A549 (cell line): ENCODE measurements at regions not wholly inside any gene's neighbourhood (a gene's known extent, or its start where the extent isn't known, plus 50 kb on each side); places are given as distances from the start of the nearest gene placed in this dataset.

ENCODE experiments used
- ATAC-seq, 2 experiments: fragments of 200-7000 bp in 1 of 2; fragments of >200 bp in 1 of 2; cut with Nextera tagmentation in 1 of 2; cut with Tn5 transposase in 1 of 2; 3 replicates each; pipeline versions ENCODE4 v1.8.0 to v1.9.1; 2018 to 2020; ENCODE audit warnings: mild to moderate bottlenecking in 1 of 2, moderate library complexity in 1 of 2
- CTCF ChIA-PET: fragments of 300-600 bp; sonication (Branson Sonifier 250); formaldehyde crosslinking; extraction: SDS; loops from one replicate; lab custom pipeline; 2021; ENCODE audit warnings: antibody characterized with exemption, inconsistent platforms; lab: Yijun Ruan, JAX
- POLR2A ChIA-PET: fragments of 350-600 bp; formaldehyde crosslinking; extraction: SDS; loops from one replicate; lab custom pipeline; 2021; ENCODE audit warnings: antibody characterized with exemption, inconsistent platforms; lab: Yijun Ruan, JAX
- DNase-seq, 2 experiments: peaks; one replicate each; pipeline versions ENCODE4 v3.0.0 to v3.0.0-alpha.2; 2011 to 2016; ENCODE audit warnings: low read depth in 1 of 2, low spot score in 1 of 2
- FAIRE-seq: peaks from 2 replicates; lab custom pipeline; 2011; peaks lifted over from hg19 to GRCh38; lab: Jason Lieb, UNC
- H3K27ac ChIP-seq, 2 experiments: fragments of >200 bp; sonication (Bioruptor Twin); formaldehyde crosslinking; 3 replicates each; pipeline ENCODE4 v1.5.1; 2016 to 2017
- H3K4me1 ChIP-seq: fragments of >200 bp; sonication (Bioruptor Twin); formaldehyde crosslinking; 3 replicates; pipeline ENCODE4 v1.6.1; 2016
- H3K4me2 ChIP-seq: fragments of >200 bp; sonication (Bioruptor Twin); formaldehyde crosslinking; 3 replicates; pipeline ENCODE4 v1.6.1; 2016
- H3K4me3 ChIP-seq: fragments of >200 bp; sonication (Bioruptor Twin); formaldehyde crosslinking; 3 replicates; pipeline ENCODE4 v1.5.1; 2016
- H3K9me3 ChIP-seq: fragments of >200 bp; sonication (Bioruptor Twin); formaldehyde crosslinking; 3 replicates; pipeline ENCODE4 v1.6.1; 2016
- BHLHE40 ChIP-seq: IDR thresholded peaks from 2 replicates; pipeline ENCODE4 v1.6.1; 2012; ENCODE audit warnings: low read depth, low read length, inconsistent platforms
- CEBPB ChIP-seq, 2 experiments: fragments of >200 bp in 1 of 2; sonication (Bioruptor Twin) in 1 of 2; formaldehyde crosslinking in 1 of 2; IDR thresholded peaks; 2 replicates each; pipeline ENCODE4 v1.6.1; 2012 to 2016
- CHD2 ChIP-seq: fragments of 150-350 bp; IDR thresholded peaks from 2 replicates; pipeline ENCODE4 v1.6.1; 2014; ENCODE audit warnings: low read length; ENCODE audit not compliant: partially characterized antibody
- CHD4 ChIP-seq: fragments of 200-600 bp; sonication (generic); IDR thresholded peaks from 2 replicates; pipeline ENCODE4 v1.6.1; 2016; ENCODE audit warnings: antibody characterized with exemption, mild to moderate bottlenecking, borderline replicate concordance
- EHMT2 ChIP-seq: fragments of 200-600 bp; sonication (generic); IDR thresholded peaks from 2 replicates; pipeline ENCODE4 v1.6.1; 2016; ENCODE audit warnings: antibody characterized with exemption, low read depth, mild to moderate bottlenecking, moderate library complexity
- EP300 ChIP-seq, 2 experiments: fragments of >200 bp; sonication (Bioruptor Twin); formaldehyde crosslinking; IDR thresholded peaks; 2 replicates in 1 of 2; 3 replicates in 1 of 2; pipeline ENCODE4 v1.6.1; 2016 to 2017
- FOSL2 ChIP-seq, 2 experiments: fragments of 450-650 bp in 1 of 2; fragments of >200 bp in 1 of 2; sonication (Bioruptor Twin) in 1 of 2; formaldehyde crosslinking; IDR thresholded peaks; 2 replicates each; pipeline versions ENCODE4 v1.5.0 to v1.6.1; 2016 to 2020; ENCODE audit warnings: mild to moderate bottlenecking in 1 of 2, moderate library complexity in 1 of 2
- GATA3 ChIP-seq: IDR thresholded peaks from 2 replicates; pipeline ENCODE4 v1.6.1; 2012; ENCODE audit warnings: borderline replicate concordance
- HEYL ChIP-seq: fragments of 250-450 bp; sonication (Bioruptor Pico); IDR thresholded peaks from 2 replicates; pipeline ENCODE4 v1.8.0; 2021; ENCODE audit warnings: mild to moderate bottlenecking, moderate library complexity
- HOXA7 ChIP-seq: fragments of 250-450 bp; sonication (Bioruptor Pico); IDR thresholded peaks from 2 replicates; pipeline ENCODE4 v1.5.0; 2020; ENCODE audit warnings: mild to moderate bottlenecking, moderate library complexity
- JUNB ChIP-seq: fragments of >200 bp; sonication (Bioruptor Twin); formaldehyde crosslinking; IDR thresholded peaks from 2 replicates; pipeline ENCODE4 v1.6.1; 2016
- KDM1A ChIP-seq: fragments of 200-600 bp; sonication (generic); IDR thresholded peaks from 2 replicates; pipeline ENCODE4 v1.6.1; 2016; ENCODE audit warnings: low read depth, mild to moderate bottlenecking
- KDM5A ChIP-seq: fragments of 200-600 bp; sonication (generic); IDR thresholded peaks from 2 replicates; pipeline ENCODE4 v1.6.1; 2016; ENCODE audit warnings: antibody characterized with exemption, mild to moderate bottlenecking
- MYC ChIP-seq: IDR thresholded peaks from 2 replicates; pipeline ENCODE4 v1.6.1; 2012; ENCODE audit warnings: mild to moderate bottlenecking, inconsistent platforms, low read length, improper control_type of control experiment, borderline replicate concordance
- NFE2L2 ChIP-seq: fragments of 150-350 bp; conservative IDR thresholded peaks from 2 replicates; pipeline ENCODE4 v1.6.1; 2014; ENCODE audit warnings: low read length
- NPAS2 ChIP-seq: fragments of 250-450 bp; sonication (Bioruptor Pico); IDR thresholded peaks from 2 replicates; pipeline ENCODE4 v1.8.0; 2022; ENCODE audit warnings: mild to moderate bottlenecking, moderate library complexity, borderline replicate concordance
- NR3C1 ChIP-seq: fragments of >200 bp; sonication (Bioruptor Twin); formaldehyde crosslinking; IDR thresholded peaks from 3 replicates; pipeline ENCODE4 v1.6.1; 2017
- PHF8 ChIP-seq: fragments of 200-600 bp; sonication (generic); IDR thresholded peaks from 2 replicates; pipeline ENCODE4 v1.6.1; 2016; ENCODE audit warnings: low read depth, mild to moderate bottlenecking, antibody characterized with exemption, moderate library complexity, borderline replicate concordance
- POLR2A ChIP-seq: IDR thresholded peaks from 2 replicates; pipeline ENCODE4 v1.6.1; 2012; ENCODE audit warnings: mild to moderate bottlenecking, low read length
- POLR2AphosphoS2 ChIP-seq: conservative IDR thresholded peaks from 2 replicates; pipeline ENCODE4 v1.6.1; 2012; ENCODE audit warnings: low read length, improper control_type of control experiment, inconsistent platforms
- RAD21 ChIP-seq, 2 experiments: fragments of >200 bp in 1 of 2; sonication (Bioruptor Twin) in 1 of 2; formaldehyde crosslinking in 1 of 2; IDR thresholded peaks in 1 of 2; conservative IDR thresholded peaks in 1 of 2; 2 replicates in 1 of 2; 3 replicates in 1 of 2; pipeline ENCODE4 v1.6.1; 2012 to 2018; ENCODE audit warnings: inconsistent platforms in 1 of 2
- RARB ChIP-seq: fragments of 250-450 bp; sonication (Bioruptor Pico); IDR thresholded peaks from 2 replicates; pipeline ENCODE4 v1.8.0; 2021; ENCODE audit warnings: mild to moderate bottlenecking, moderate library complexity
- RNF2 ChIP-seq: fragments of 200-600 bp; sonication (generic); IDR thresholded peaks from 2 replicates; pipeline ENCODE4 v1.6.1; 2016; ENCODE audit warnings: low read depth, mild to moderate bottlenecking, antibody characterized with exemption, moderate library complexity, borderline replicate concordance
- SREBF2 ChIP-seq: fragments of 450-650 bp; IDR thresholded peaks from 2 replicates; pipeline ENCODE4 v1.6.1; 2014; ENCODE audit warnings: mild to moderate bottlenecking, moderate library complexity
- ZNF302 ChIP-seq: fragments of 250-450 bp; sonication (Bioruptor Pico); IDR thresholded peaks from 2 replicates; pipeline ENCODE4 v1.9.0; 2021; ENCODE audit warnings: inconsistent platforms, mild to moderate bottlenecking, moderate library complexity
- ZSCAN20 ChIP-seq: fragments of 250-450 bp; sonication (Bioruptor Pico); IDR thresholded peaks from 2 replicates; pipeline ENCODE4 v1.8.0; 2022; ENCODE audit warnings: mild to moderate bottlenecking, moderate library complexity
- WGBS: methylation state at CpG from one replicate; pipeline ENCODE4 v1.1.6; 2017; ENCODE audit errors: missing lambda C conversion rate; 5-methylcytosine and 5-hydroxymethylcytosine counted together
- TF ChIP-seq, protein P1 (sequence below): IDR thresholded peaks from 2 replicates; pipeline ENCODE4 v1.6.1; 2012
- TF ChIP-seq, protein P2 (sequence below): IDR thresholded peaks from 2 replicates; pipeline ENCODE4 v1.6.1; 2012
- TF ChIP-seq, protein P3 (sequence below): IDR thresholded peaks from 2 replicates; pipeline ENCODE4 v1.6.1; 2012; ENCODE audit warnings: low read depth, borderline replicate concordance
- TF ChIP-seq, protein P4 (sequence below): fragments of >200 bp; sonication (Bioruptor Twin); formaldehyde crosslinking; IDR thresholded peaks from 2 replicates; pipeline ENCODE4 v1.6.1; 2016

DNA sequence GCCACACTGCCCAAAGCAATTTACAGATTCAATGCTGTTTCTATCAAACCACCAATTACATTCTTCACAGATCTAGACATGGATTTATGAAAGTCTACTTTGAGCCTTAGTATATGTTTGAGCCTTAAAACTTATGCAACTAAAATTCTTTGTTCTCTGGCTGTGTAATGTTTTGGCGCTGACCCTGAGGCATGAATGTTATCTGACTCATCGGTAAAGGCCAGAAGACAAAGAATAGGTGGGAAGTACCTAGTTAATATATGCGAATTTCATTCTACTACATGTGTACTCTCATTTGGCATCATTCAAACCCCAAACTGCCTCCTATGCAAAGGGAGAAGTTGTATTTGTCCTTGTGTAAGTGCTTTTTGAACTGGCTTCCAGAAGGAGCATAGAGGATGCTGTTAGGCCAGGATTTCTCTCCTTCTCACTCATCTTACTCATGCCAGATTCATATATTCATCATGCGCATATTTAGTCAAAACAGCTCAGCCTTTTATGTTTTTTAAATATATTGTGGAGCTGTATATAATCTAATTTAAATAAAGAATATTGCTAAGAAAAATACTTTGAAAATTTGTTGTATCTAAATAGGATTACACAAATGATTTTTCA lies 204.2 kb downstream of the NFKBIZ start:
- FAIRE-seq (no peak), DNase-seq (peak; percentile 22 to 47), ATAC-seq (peak; percentile 68 to 85; a peak in 5 of 6 replicates)
- Histone ChIP-seq H3K4me3 (no peak overlapping the region), H3K9me3 (0 out of 3 replicates have a peak, but pooled peaks cover 4% of the 10 kb centered on the region), H3K4me2 (peak overlapping the region; percentile 27), H3K4me1 (peaks cover 18% of the 10 kb centered on the region), H3K27ac (peak overlapping the region; percentile 41 to 61)
- TF ChIP-seq KDM1A: no peak
- TF ChIP-seq, protein P1, sequence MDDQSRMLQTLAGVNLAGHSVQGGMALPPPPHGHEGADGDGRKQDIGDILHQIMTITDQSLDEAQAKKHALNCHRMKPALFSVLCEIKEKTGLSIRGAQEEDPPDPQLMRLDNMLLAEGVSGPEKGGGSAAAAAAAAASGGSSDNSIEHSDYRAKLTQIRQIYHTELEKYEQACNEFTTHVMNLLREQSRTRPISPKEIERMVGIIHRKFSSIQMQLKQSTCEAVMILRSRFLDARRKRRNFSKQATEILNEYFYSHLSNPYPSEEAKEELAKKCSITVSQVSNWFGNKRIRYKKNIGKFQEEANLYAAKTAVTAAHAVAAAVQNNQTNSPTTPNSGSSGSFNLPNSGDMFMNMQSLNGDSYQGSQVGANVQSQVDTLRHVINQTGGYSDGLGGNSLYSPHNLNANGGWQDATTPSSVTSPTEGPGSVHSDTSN: no peak
- no peak for TF ChIP-seq ZNF302 (CRISPR knock-in tag)
- peak in 1 of 2 experiments; percentile 60; a peak in 2 of 4 replicates for TF ChIP-seq CEBPB (IDR thresholded peaks at IDR 0.05)
- TF ChIP-seq NFE2L2: no peak
- no peak; the same call in 1 of the 2 replicates for TF ChIP-seq FOSL2 (IDR thresholded peaks at IDR 0.05)
- peak; percentile 81 for TF ChIP-seq FOSL2 (CRISPR knock-in tag; IDR thresholded peaks at IDR 0.05)
- TF ChIP-seq JUNB: peak; percentile 50; the same call in 1 of the 2 replicates
- CTCF ChIA-PET: no interaction called here
- POLR2A ChIA-PET: no interaction called here
- WGBS: 25% methylated on average over 4 of the region's 4 CpGs

DNA sequence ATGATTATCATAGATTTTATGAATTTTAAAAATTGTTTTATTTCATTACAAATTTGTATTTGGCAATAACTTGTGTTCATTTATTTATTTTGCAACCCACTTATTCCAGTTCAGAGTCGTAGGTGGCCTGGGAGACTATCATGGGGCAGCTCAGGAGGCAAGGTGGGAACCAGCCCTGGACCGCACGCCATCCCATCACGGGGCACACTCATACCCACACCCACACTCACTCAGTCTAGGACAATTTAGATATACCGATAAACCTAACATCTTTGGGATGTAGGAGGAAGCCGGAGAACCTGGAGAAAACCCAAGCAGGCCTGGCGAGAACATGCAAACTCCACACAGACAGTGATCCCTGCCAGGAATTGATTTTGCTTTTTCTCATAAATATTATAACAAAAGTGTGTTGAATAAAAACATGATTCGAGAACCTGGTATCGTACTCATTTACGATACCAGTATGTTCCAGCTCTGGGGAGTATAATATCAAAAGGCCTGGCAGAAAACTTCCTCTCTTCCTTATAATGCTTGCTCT lies 205.3 kb downstream of the NFKBIZ start:
- TF ChIP-seq NR3C1: no peak
- no peak for TF ChIP-seq POLR2A
- TF ChIP-seq RAD21 (conservative IDR thresholded peaks at IDR 0.05 in 1 of 2, IDR thresholded peaks at IDR 0.05 in 1 of 2): no peak
- no peak for TF ChIP-seq CHD4
- no peak for TF ChIP-seq EHMT2
- TF ChIP-seq, protein P2, sequence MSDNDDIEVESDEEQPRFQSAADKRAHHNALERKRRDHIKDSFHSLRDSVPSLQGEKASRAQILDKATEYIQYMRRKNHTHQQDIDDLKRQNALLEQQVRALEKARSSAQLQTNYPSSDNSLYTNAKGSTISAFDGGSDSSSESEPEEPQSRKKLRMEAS: no peak
- TF ChIP-seq BHLHE40: no peak
- TF ChIP-seq GATA3: no peak
- TF ChIP-seq HEYL (CRISPR knock-in tag): no peak
- TF ChIP-seq FOSL2 (IDR thresholded peaks at IDR 0.05): no peak
- no peak for TF ChIP-seq FOSL2 (CRISPR knock-in tag; IDR thresholded peaks at IDR 0.05)
- no peak for TF ChIP-seq NFE2L2
- TF ChIP-seq, protein P1: no peak
- TF ChIP-seq SREBF2: no peak
- no peak for TF ChIP-seq CHD2
- no peak for TF ChIP-seq RNF2
- TF ChIP-seq MYC: no peak
- no peak for ATAC-seq
- H3K27ac ChIP-seq: peak overlapping the region in 1 of 2 experiments; percentile 55; a peak in 3 of 6 replicates
- no peaks in the 10 kb centered on the region for H3K9me3 ChIP-seq
- no peak overlapping the region for H3K4me2 ChIP-seq
- 84% methylated on average over 10 of the region's 10 CpGs for WGBS
- peaks cover 18% of the 10 kb centered on the region for H3K4me1 ChIP-seq
- POLR2A ChIA-PET: no interaction called here
- no peak for DNase-seq
- CTCF ChIA-PET: no interaction called here
- no peak for FAIRE-seq
- no peak overlapping the region for H3K4me3 ChIP-seq

DNA sequence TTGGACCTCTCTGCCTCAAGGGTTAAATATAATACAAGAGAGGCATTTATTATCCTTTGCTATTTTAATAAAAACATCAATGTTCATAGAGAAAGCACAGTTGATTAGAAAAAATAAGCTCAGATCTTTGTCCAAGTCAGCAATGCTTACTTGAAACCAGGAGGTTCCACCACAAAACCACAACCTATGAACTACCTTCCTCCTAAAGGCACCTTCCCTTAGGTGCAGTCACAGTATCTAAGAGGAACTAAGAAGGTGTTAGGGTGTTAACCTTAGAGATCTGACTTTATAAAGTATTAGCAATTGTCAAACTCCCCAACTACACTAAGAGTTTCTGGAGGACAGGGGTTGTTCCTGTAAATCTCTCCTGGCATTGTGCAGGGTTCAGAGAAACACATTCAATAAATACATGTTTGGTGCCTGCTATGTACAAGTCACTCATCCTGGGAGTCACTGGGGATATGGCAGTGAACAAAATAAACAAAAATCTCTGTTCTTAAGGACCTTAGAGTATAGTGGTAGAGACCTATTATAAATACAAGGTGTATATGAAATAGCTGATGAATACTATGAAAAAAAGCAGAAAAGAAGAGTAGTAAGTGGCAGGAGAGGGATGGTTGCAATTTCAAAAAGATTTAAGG lies 208.6 kb downstream of the NFKBIZ start:
- FAIRE-seq (no peak), DNase-seq (no peak), ATAC-seq (no peak)
- ChIA-PET POLR2A (no interaction called here), CTCF (no interaction called here)
- Histone ChIP-seq H3K4me1 (peaks cover 19% of the 10 kb centered on the region), H3K27ac (no peak overlapping the region), H3K4me3 (no peak overlapping the region), H3K9me3 (no peaks in the 10 kb centered on the region), H3K4me2 (no peak overlapping the region)
- TF ChIP-seq CHD4 (no peak), PHF8 (no peak), KDM5A (no peak), HOXA7 (CRISPR knock-in tag) (no peak), POLR2A (no peak), CEBPB (IDR thresholded peaks at IDR 0.05) (no peak), KDM1A (no peak), NPAS2 (CRISPR knock-in tag) (no peak), GATA3 (no peak), POLR2AphosphoS2 (no peak), ZSCAN20 (CRISPR knock-in tag) (no peak), RARB (CRISPR knock-in tag) (no peak), EP300 (IDR thresholded peaks at IDR 0.05) (no peak), CHD2 (no peak), NR3C1 (no peak)
- TF ChIP-seq, protein P3, sequence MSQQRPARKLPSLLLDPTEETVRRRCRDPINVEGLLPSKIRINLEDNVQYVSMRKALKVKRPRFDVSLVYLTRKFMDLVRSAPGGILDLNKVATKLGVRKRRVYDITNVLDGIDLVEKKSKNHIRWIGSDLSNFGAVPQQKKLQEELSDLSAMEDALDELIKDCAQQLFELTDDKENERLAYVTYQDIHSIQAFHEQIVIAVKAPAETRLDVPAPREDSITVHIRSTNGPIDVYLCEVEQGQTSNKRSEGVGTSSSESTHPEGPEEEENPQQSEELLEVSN: no peak
- TF ChIP-seq, protein P4, sequence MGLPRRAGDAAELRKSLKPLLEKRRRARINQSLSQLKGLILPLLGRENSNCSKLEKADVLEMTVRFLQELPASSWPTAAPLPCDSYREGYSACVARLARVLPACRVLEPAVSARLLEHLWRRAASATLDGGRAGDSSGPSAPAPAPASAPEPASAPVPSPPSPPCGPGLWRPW: no peak
